ENCODE measurements at regions not wholly inside any gene's neighbourhood (a gene's known extent, or its start where the extent isn't known, plus 50 kb on each side); places are given as distances from the start of the nearest gene placed in this dataset.

GRCh38 chr1:63255153-63255552 lies 67.2 kb upstream of the FOXD3 start:
- H3K27ac ChIP-seq = no peak overlapping the region
- no peak for TF ChIP-seq CTCF (conservative IDR thresholded peaks at IDR 0.05)

DNA sequence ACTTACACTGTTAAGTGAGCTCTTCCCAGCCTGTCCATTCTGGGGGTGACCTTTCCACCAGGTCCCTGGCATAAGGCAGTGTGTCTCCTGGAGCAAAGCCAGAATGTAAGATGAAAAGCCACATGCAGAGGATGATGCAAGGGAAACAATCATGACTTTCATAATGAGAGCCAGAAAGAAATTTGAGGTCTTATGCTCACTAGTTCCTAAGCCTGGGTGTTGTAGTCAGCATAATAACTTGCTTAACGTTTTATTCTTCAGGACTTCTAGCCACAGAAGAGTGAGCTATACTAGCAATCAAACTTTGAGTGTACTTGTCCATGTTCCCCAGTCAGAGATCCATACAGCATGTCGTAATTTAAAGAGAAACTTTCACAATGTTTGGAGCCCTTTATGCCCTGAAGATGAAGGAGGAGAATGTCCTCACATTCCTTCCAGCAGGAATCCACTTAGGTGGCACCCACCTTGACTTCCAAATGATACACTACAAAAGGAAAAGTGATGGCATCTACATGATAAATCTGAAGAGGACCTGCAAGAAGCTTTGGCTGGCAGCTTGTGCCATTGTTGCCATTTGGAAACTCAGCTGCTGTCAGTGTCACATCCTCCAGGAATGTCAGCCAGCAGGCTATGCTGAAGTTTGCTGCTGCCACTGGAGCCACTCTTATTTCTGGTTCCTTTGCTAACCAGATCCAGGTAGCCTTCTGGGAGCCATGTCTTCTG lies 60.5 kb upstream of the FOXD3 start:
- H3K27ac ChIP-seq = no peak overlapping the region
- no peak for TF ChIP-seq CTCF (conservative IDR thresholded peaks at IDR 0.05)

DNA sequence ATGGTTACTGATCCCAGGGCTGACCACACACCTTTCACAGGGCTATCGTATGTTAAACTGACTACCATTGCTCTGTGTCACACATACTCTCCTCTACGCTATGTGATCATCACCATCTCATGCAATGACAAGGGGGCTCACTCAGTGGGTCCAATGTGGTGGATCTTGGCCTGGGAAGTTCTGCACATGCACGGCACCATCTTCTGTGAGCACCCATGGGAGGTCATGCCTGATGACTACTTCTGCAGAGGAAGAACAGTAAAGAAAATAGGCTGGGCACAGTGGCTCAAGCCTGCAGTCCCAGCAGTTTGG lies 60.0 kb upstream of the FOXD3 start:
- no peak overlapping the region for H3K27ac ChIP-seq
- TF ChIP-seq CTCF (conservative IDR thresholded peaks at IDR 0.05) = no peak

DNA sequence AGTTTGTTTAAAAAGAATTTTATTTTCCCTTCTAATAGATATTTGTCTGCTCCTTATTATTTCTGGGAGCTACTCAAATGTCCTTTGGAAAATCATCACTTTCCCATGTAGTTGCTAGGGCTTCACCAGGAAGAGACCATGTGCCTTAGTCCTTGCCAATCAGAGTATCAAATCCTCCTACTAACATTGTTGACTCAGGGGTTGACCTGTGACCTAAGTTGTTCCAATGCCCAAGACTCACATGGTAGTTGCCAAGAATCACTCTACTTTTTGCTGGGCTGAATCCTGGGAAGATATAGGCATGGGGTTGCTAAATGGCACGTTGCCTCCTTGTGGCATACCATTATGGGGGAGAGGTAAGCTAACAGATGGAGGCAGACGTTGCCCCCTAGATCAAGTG lies 58.2 kb upstream of the FOXD3 start:
- no peak for TF ChIP-seq CTCF (conservative IDR thresholded peaks at IDR 0.05)
- H3K27ac ChIP-seq = no peak overlapping the region

GRCh38 chr1:63266857-63267256 lies 55.5 kb upstream of the FOXD3 start:
- no peak overlapping the region for H3K27ac ChIP-seq
- TF ChIP-seq CTCF (conservative IDR thresholded peaks at IDR 0.05) = no peak

- peak overlapping the region; percentile 53 for H3K27ac ChIP-seq
- TF ChIP-seq CTCF (conservative IDR thresholded peaks at IDR 0.05) = no peak
Observed at GRCh38 chr1:63268876-63269275, 53.5 kb upstream of the FOXD3 start.

GRCh38 chr1:63269571-63269970 lies 52.8 kb upstream of the FOXD3 start:
- TF ChIP-seq CTCF (conservative IDR thresholded peaks at IDR 0.05) = no peak
- peak overlapping the region; percentile 53 for H3K27ac ChIP-seq
